HG03045 (cell line): ENCODE measurements at regions not wholly inside any gene's neighbourhood (a gene's known extent, or its start where the extent isn't known, plus 50 kb on each side); places are given as distances from the start of the nearest gene placed in this dataset.

Experiments
- ATAC-seq: cut with Tn5 transposase; IDR thresholded peaks from one replicate; pipeline ENCODE4 v1.9.1; 2021; ENCODE audit warnings: mild to moderate bottlenecking, moderate library complexity; ENCODE audit not compliant: unreplicated experiment

DNA sequence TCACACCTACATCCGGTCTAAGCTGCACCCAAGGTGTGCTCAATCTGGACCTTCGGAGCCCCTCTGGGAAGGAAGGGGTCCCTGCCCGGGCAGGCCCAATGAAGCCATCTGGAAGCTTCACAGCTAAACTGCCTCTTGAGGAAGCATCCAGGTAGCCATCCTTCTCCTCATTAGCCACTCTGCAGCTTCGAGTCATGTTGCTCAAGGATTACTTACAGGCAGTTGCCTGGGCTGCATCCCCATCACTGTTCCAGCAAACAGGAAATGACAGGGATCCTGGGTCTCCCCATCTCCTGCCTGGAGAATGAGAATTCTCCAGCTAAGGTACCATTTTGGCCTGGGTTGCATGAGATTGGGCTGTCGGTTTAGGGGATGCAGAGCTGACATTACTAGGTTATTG, 91.7 kb downstream of the ERMARD start:
- ATAC-seq: no peak

DNA sequence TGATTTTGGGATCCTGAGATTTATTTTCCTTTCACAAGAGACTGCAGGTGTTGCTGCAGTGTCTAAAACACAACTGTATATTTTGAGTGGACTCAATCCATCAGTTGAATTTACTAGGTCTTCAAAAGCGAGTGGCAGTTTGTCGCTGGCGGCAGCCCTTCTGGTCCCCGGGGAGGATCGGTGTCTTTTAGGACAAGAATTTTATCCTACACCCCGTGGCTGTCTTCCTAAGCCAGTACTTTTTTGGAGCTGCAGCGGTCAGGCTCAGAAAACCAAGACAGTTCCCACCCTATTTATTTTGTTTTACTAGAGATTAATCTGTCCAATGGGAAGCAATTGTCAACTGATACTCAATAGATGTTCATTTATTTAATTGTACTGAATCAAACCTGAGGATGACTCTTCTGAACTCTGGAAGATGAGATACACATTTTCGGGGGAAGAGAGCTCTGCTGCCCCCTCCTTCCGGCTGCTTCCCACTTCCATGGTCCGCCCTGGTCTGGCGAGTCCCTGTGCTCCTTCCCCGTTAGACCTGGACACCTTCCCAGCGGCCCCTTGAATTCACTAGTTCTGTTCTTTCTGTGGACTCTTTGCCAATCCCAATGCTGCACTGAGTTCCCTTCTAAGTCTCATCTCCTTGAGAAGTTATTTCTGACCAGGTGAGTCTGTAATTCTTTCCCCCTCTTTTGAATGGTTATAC, 90.6 kb downstream of the ERMARD start:
- ATAC-seq: no peak

DNA sequence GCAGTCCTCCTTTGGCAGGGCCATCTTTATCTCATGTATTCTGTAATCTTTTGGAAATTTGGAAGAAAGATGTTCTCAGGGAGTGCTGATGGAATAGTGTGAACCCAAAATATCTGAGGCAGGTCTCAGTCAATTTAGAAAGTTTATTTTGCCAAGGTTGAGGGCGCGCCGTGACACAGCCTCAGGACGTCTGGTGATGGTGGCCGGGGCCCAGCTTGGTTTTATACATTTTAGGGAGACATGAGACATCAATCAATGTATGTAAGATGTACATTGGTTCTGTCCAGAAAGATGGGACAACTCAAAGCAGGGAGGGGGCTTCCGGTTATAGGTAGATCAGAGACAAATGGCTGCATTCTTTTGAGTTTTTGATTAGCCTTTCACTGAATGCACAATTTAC, 89.8 kb downstream of the ERMARD start:
- no peak for ATAC-seq

DNA sequence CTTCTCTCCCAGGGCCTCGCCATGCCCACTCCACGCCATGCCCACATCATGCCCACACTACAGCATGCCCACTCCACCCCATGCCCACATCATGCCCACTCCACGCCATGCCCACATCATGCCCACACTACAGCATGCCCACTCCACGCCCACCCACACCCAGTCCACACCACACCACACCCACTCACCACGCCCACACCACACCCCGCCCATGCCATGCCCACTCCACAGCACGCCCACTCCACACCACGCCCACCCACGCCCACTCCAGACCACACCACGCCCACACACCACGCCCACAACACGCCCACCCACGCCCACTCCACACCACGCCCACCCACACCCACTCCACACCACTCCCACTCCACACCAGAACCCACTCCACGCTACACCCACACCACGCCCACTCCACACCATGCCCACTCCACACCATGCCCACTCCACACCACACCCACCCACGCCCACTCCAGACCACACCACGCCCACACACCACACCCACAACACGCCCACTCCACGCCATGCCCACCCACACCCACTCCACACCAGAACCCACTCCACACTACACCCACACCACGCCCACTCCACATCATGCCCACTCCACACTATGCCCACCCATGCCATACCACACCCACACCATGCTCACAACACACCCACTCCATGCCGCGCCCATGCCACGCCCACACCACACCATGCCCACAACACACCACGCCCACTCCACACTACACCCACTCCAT, 88.6 kb downstream of the ERMARD start:
- ATAC-seq: no peak

DNA sequence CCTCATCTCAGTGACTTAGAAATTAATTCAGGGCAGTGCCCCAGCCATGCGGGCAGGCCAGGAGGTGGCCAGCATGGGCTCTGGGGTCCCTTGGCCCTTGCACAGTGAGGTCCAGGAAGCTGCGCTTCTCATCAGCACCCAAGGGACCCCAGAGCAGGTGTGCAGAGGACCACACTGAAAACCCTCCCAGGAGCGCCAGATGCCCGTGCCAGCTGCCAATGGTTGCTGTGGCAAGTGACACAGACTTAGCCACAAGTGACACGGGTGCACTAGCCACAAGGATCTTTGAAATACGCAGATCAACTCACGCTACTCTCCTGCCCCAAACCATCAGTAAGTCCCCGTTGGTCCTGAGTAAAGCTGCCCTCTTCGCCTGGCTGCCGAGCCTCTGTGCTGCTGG, 88.1 kb downstream of the ERMARD start:
- no peak for ATAC-seq

DNA sequence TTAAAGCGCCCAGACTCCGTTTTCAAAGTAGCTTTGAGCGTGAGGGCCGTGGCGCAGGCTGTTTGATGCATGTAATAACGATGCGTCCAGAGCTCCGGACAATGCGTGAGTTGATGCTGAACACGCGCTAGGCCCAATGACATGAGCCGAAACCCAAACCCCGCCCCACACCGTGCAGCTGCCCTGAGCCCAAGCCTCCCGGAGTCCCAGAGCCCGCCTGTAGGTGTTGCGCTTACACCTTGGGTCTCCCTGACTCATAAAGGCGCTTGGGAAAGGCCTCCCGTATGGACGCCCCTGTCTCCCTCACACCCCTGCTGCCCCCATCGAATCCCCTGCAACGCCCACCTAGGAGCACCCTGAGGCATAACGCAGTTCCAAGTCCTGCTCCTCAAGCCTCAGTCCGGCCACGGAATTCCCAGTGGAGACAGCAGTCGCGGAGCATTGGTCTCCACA, 87.6 kb downstream of the ERMARD start:
- no peak for ATAC-seq

DNA sequence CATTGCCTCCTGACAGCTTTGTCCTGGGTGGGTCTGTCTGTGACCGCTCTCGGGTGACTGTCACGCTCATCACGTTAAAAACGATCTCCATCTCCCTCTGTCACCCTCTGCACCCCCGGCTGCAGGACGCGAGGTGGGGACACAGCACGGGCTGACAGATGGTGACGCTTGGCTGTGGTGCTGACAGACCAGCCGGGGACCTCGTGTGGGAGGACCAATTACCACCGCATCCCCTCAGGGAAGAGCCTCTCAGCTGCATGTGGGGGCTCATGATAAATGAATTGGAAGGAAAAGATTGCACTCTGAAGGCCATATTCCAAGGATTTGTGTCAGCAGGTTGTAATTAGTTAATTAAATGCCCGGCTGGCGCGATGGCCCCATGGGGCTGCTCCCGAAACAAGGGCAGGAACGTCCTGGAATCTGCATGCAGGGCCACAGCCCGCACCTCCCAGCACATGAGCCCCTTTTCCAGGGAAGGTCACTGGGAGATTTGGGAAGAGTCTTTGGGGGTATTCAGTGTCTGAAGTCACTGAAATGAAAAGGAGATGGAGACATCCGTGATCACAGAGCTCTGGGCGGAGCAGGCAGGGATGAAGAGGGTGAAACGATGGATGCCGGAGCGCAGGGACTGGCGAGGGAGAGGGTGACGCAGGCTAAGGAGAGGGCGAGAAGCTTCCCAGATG, 87.1 kb downstream of the ERMARD start:
- no peak for ATAC-seq

DNA sequence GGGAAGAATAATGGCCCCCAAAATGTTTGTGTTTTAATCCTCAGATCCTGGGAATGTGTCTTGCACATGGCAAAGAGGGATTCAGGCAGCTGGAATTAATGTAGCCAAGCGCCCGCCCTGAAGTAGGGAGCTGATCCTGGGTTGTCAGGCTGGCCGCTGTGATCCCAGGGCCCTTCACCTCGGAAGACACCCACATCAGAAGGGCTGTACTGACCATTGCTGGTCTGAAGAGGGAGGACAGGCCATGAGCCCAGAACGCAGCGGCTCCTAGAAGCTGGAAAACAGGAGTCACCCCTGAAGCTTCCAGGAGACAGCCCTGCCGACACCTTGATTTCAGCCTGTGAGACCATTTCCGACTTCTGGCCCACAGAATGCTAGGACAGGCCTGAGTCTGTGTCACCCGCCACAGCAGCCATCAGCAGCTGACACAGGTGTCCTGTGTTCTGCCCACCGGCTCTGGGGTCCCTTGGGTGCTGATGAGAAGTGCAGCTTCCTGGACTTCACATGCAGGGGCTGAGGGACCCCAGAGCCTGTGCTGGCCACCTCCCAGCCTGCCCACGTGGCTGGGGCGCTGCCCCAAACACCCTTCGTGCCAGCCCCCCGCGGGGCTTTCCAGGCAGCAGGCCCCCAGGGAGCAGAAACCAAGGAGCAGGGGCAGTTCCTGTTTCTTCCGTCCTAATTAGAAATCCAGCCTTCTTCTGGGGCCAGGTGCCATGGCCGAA, 86.3 kb downstream of the ERMARD start:
- no peak for ATAC-seq

DNA sequence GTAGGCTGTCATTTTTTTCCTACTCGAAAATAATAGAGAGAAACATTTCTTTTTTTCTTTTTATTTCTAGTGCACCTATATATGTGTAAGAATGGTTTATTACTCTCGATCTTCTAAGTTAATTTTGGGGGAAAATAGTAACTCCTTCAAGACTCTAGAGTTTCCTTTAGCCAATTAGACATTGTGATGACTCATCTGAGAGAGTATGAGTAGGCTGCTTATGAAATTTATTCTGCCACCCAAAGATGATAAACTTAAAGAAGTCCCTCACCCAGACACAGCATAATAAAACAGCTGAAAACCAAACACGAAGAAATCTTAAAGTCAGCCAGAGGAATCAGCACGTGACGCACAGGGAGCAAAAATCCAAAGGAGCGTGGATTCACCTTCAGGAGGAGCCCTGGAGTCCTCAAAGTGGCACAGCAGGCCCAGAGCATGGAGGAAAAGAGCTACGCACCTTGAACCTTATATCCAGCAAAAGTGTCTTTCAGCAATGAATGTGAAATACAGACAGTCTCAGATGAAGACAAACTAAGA, 81.9 kb downstream of the ERMARD start:
- ATAC-seq: no peak

DNA sequence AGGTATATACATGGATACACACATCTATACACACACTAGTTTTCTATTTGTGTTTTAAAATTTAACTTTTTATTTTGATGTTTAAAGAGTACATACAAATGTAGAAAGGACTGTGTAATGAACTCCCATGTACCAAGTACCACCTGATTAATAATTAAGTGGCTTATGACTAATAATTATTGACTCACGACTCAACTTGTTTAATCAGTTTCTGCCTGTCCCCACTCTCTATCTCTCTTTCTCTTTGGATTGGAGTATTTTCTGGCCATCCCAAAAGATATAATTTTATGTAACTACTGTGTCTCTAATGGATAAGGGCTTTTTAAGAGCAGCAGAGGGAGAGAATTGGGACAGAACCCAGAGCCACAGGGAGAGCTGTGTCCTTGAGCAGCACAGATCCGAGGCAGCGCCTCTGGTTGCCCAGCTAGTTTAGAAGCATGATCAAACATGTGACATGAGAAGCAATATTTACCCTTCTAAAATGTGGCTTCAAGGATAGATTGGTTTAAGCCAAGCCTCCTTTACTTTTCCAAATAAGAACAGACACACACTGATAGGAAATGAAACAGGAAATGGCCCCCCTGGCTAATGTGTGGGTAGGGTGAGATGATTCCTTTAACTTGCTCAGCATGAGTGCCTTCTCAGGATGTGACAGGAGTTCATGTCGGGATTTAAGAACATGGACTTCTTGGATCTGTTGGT, 81.0 kb downstream of the ERMARD start:
- no peak for ATAC-seq

DNA sequence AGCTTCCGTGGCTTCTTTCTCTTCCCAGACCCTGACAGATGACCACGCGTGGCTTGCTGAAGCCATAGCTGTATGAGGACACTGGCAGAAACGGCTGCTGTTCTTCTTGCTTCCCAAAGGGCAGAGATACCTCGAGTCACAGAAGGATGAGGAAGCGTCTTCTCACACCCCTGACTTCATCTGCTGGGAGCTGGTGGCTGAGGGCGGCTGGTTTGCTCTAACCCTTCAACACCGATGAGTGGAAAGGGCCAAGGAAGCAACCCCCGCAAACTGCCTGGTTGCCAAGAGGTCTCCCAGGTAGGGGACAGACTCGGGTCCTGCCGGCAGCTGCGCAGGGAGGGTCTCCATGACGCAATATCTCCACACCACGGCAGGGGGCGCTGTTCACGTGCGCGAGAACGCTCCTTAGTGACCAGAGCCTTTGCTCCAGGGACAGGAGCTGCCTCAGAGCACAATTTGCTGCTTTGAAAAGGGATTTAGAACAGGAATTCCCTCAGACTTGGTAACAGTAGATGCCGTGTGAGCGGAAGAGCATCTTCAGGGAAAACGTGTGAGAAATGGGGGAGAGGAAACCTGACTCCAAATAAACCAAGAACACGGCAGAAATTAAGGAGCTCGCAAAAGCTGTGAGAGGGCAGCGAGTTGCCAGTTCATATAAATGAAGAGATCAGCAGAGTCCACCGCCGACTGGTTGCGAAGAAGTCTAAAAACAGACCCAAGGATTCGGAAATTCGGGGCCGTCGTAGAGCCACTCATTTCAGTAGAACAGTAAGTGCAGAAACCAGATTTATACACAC, 80.2 kb downstream of the ERMARD start:
- no peak for ATAC-seq
